GM19468 (cell line): ENCODE measurements at regions not wholly inside any gene's neighbourhood (a gene's known extent, or its start where the extent isn't known, plus 50 kb on each side); places are given as distances from the start of the nearest gene placed in this dataset.

ENCODE experiments used
- ATAC-seq: cut with Tn5 transposase; IDR thresholded peaks from one replicate; pipeline ENCODE4 v1.9.1; 2021; ENCODE audit warnings: mild to moderate bottlenecking, moderate library complexity, moderate number of reproducible peaks; ENCODE audit not compliant: unreplicated experiment; ENCODE audit errors: extremely low read depth

- no peak for ATAC-seq
Measured at GRCh38 chr5:15056988-15057592, 185.5 kb upstream of the ANKH start.

GRCh38 chr5:15044521-15044920 is 172.9 kb upstream of the ANKH start:
- no peak for ATAC-seq

- no peak for ATAC-seq
Measured at GRCh38 chr5:15037247-15037908, 165.8 kb upstream of the ANKH start.

- no peak for ATAC-seq
Measured at GRCh38 chr5:15034379-15034778, 162.8 kb upstream of the ANKH start.

- ATAC-seq: no peak
Measured at GRCh38 chr5:15031180-15031579, 159.6 kb upstream of the ANKH start.

- no peak for ATAC-seq
Measured at GRCh38 chr5:15027764-15028163, 156.2 kb upstream of the ANKH start.

- no peak for ATAC-seq
Measured at GRCh38 chr5:15026944-15027343, 155.4 kb upstream of the ANKH start.

- ATAC-seq: no peak
Measured at GRCh38 chr5:15026011-15026893, 154.7 kb upstream of the ANKH start.

GRCh38 chr5:15023846-15024245 is 152.3 kb upstream of the ANKH start:
- ATAC-seq: no peak

- no peak for ATAC-seq
Measured at GRCh38 chr5:15023266-15023665, 151.7 kb upstream of the ANKH start.

GRCh38 chr5:15021266-15022046 is 149.9 kb upstream of the ANKH start:
- no peak for ATAC-seq

GRCh38 chr5:15020736-15021135 is 149.2 kb upstream of the ANKH start:
- ATAC-seq: no peak

- ATAC-seq: no peak
Measured at GRCh38 chr5:15014809-15015208, 143.2 kb upstream of the ANKH start.

- no peak for ATAC-seq
Measured at GRCh38 chr5:15013654-15014463, 142.3 kb upstream of the ANKH start.

GRCh38 chr5:15012061-15012460 is 140.5 kb upstream of the ANKH start:
- ATAC-seq: no peak

GRCh38 chr5:15010936-15011335 is 139.4 kb upstream of the ANKH start:
- ATAC-seq: no peak

- ATAC-seq: no peak
Measured at GRCh38 chr5:15009420-15009819, 137.8 kb upstream of the ANKH start.

GRCh38 chr5:15008921-15009320 is 137.3 kb upstream of the ANKH start:
- ATAC-seq: no peak

GRCh38 chr5:15008476-15008875 is 136.9 kb upstream of the ANKH start:
- no peak for ATAC-seq

- ATAC-seq: no peak
Measured at GRCh38 chr5:15007646-15008045, 136.1 kb upstream of the ANKH start.
